Muscle layer of colon (tissue), 2 donors: ENCODE measurements at regions not wholly inside any gene's neighbourhood (a gene's known extent, or its start where the extent isn't known, plus 50 kb on each side); places are given as distances from the start of the nearest gene placed in this dataset.

Experiments used
- H3K27ac ChIP-seq: one replicate; pipeline ENCODE4 v1.7.0; 2013; ENCODE audit warnings: low read depth, mild to moderate bottlenecking, low read length, moderate library complexity
- H3K27me3 ChIP-seq, 2 donors: one replicate each; pipeline ENCODE4 v1.7.0; 2013; ENCODE audit warnings: low read length in 2 of 2, mild to moderate bottlenecking in 2 of 2; ENCODE audit not compliant: insufficient read depth in 2 of 2, control insufficient read depth in 1 of 2
- H3K36me3 ChIP-seq: one replicate; pipeline ENCODE4 v1.7.0; 2013; ENCODE audit warnings: mild to moderate bottlenecking, low read length; ENCODE audit not compliant: insufficient read depth
- H3K4me1 ChIP-seq: one replicate; pipeline ENCODE4 v1.7.0; 2013; ENCODE audit warnings: mild to moderate bottlenecking, low read length; ENCODE audit not compliant: insufficient read depth
- H3K4me3 ChIP-seq, 2 donors: one replicate each; pipeline ENCODE4 v1.7.0; 2013; ENCODE audit warnings: low read length in 2 of 2, low read depth in 1 of 2, mild to moderate bottlenecking in 1 of 2, moderate library complexity in 1 of 2
- H3K9ac ChIP-seq: one replicate; pipeline ENCODE4 v1.7.0; 2013; ENCODE audit warnings: low read length
- H3K9me3 ChIP-seq: one replicate; pipeline ENCODE4 v1.7.0; 2013; ENCODE audit warnings: mild to moderate bottlenecking, low read length
- donor health status: abdominal sarcoma.
- donor health status: Adenocarcinoma of cecum.

DNA sequence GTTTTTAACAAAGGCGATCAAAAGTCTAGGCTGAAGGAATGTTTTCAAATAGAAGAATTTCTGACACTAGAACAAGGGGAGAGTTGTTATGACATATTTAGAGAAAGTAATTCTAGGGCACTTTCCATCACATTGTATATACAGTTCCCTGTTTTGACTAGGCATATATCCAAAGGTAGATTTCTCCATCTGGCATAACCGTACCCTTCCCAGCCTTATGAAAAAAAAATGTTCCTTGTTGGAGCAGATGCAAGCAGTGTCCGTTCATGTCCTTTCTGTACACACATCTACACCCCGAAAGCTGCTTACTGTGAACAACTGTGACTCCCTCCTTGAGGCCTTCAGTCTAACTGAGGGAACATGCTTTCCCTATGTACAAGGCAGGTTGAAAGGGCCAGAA, 271.7 kb upstream of the GBE1 start:
- Histone ChIP-seq H3K36me3 (no peaks in the 10 kb centered on the region), H3K27me3 (no peaks in the 10 kb centered on the region), H3K9ac (no peak overlapping the region), H3K27ac (no peak overlapping the region), H3K9me3 (no peaks in the 10 kb centered on the region), H3K4me1 (no peaks in the 10 kb centered on the region), H3K4me3 (no peak overlapping the region)

DNA sequence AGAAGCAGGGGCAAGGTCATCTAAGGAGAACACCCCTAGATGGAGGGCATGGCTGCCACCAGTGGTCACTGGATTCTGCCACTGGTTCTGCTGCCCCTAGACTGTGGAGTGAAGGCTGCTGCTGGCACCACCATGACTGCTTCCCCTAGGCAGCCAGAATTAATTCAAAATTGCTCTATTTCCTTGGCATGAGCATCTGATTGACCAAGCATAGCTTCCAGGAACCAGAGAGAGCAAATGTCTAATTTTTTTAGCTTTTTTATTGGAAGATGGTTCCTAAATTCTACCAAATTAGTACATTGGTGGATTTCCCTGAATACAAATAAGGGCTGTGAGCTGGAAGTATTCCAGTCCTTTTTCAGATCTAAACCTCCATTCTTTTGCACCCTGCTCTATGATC, 270.2 kb upstream of the GBE1 start:
- Histone ChIP-seq H3K27ac (no peak overlapping the region), H3K9ac (no peak overlapping the region), H3K4me3 (no peak overlapping the region), H3K27me3 (no peaks in the 10 kb centered on the region), H3K4me1 (no peaks in the 10 kb centered on the region), H3K36me3 (no peaks in the 10 kb centered on the region), H3K9me3 (no peaks in the 10 kb centered on the region)

DNA sequence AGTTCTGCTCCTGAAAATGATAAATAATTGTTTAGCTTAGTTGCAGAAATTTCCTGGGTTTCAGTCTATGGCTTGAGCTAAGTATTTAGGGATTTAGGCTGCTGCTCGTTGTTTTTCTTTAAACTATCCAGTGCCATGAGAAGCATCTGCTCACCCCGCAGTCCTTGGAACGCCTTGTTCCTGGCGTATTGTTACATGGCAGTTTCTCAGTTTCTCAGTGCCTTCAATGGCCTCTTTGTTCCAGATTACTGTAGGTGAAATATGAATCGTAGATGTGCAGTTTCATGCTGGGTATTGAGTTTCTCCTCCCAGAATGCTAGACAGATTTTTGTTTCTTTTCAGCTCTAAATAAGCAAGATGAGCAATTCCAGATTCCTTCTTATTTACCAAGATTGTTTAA, 269.5 kb upstream of the GBE1 start:
- no peak overlapping the region for H3K27ac ChIP-seq
- H3K4me3 ChIP-seq: no peak overlapping the region
- no peaks in the 10 kb centered on the region for H3K36me3 ChIP-seq
- H3K27me3 ChIP-seq: no peaks in the 10 kb centered on the region
- no peaks in the 10 kb centered on the region for H3K4me1 ChIP-seq
- no peak overlapping the region for H3K9ac ChIP-seq
- H3K9me3 ChIP-seq: no peaks in the 10 kb centered on the region

DNA sequence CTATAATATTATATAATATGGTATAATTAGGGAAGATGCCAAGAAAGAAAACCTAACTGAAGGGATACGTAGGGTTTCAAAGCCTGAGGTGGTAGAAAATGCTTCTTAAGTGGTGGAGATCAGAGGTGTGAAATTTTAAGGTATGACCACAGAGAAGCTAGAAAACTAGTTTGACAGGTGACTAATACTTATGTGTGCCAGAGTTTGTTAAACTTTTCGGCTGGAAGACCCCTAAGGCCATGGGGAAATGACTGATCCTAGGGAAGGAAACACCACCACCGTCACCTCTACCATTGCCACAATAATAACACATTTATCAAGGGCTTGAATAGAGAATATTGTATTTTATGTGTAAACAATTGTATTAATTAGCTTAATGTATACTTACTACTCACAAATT, 261.4 kb upstream of the GBE1 start:
- H3K4me1 ChIP-seq: no peaks in the 10 kb centered on the region
- no peak overlapping the region for H3K9ac ChIP-seq
- no peak overlapping the region for H3K27ac ChIP-seq
- H3K9me3 ChIP-seq: no peaks in the 10 kb centered on the region
- H3K36me3 ChIP-seq: no peaks in the 10 kb centered on the region
- H3K27me3 ChIP-seq: no peaks in the 10 kb centered on the region
- no peak overlapping the region for H3K4me3 ChIP-seq

DNA sequence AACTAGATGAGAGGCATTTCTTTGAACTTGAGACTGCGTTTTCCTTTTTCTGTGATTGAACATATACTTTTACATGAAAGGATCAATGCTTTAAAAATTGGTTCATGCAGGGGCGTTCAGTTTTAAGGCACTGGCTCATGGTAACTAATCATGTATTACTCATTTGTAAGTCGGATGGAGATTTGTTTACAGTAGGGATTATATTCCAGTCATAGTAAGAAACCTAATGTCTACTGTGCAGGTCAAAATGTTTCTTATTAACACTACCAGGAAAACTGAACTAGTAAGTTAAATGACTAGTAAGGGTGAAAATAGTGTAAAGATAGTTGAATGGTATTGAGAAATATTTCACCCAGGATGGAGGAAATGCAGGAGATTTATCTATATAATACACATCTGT, 258.8 kb upstream of the GBE1 start:
- no peak overlapping the region for H3K9ac ChIP-seq
- H3K36me3 ChIP-seq: no peaks in the 10 kb centered on the region
- H3K9me3 ChIP-seq: no peaks in the 10 kb centered on the region

DNA sequence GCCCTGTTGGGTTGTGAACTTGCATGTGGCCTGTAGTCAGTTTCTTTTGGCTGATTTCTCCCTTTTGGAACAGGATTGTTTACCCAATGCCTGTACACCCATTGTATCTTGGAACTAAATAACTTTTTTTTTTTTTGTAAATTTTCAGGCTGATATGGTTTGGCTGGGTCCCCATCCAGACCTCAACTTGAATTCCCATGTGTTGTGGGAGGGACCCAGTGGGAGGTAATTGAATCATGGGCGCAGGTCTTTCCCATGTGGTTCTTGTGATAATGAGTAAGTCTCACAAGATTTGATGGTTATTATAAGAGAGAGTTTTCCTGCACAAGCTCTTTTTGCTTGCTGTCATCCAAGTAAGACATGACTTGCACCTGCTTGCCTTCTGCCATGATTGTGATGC, 253.8 kb upstream of the GBE1 start:
- Histone ChIP-seq H3K4me3 (no peak overlapping the region), H3K36me3 (no peaks in the 10 kb centered on the region), H3K9ac (no peak overlapping the region), H3K9me3 (no peaks in the 10 kb centered on the region), H3K27me3 (no peaks in the 10 kb centered on the region), H3K27ac (no peak overlapping the region), H3K4me1 (no peaks in the 10 kb centered on the region)

More for the DNA sequence above, 258.8 kb upstream of the GBE1 start:
- Histone ChIP-seq H3K4me1 (no peaks in the 10 kb centered on the region), H3K4me3 (no peak overlapping the region), H3K27me3 (no peaks in the 10 kb centered on the region), H3K27ac (no peak overlapping the region)

- Histone ChIP-seq H3K27ac (no peak overlapping the region), H3K9ac (no peak overlapping the region), H3K4me3 (no peak overlapping the region), H3K4me1 (no peaks in the 10 kb centered on the region), H3K36me3 (no peaks in the 10 kb centered on the region), H3K27me3 (no peaks in the 10 kb centered on the region), H3K9me3 (no peaks in the 10 kb centered on the region)
Observed at GRCh38 chr3:82012775-82013174, 251.3 kb upstream of the GBE1 start.

DNA sequence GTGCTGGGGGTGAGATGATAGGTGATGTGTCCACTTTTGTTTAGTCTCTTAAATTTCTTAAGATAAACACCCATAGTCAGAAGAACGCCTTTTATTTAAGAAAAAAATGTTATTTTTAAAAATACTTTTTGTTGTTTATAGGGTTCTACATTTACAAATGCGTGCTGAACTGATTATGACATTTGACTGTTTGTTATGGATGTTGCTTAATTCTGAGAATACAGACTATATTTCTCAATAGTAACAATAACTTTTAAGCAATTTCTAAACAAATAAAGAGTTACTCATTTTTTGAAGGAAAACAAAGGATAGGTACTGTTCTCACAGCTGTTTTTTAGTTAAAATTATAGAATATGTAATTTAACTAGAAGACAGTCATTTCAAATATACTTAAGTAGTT, 249.9 kb upstream of the GBE1 start:
- Histone ChIP-seq H3K4me1 (no peaks in the 10 kb centered on the region), H3K36me3 (no peaks in the 10 kb centered on the region)

GRCh38 chr3:82005266-82005665, 243.8 kb upstream of the GBE1 start:
- no peak overlapping the region for H3K4me3 ChIP-seq
- H3K36me3 ChIP-seq: no peaks in the 10 kb centered on the region
- H3K27me3 ChIP-seq: no peaks in the 10 kb centered on the region
- H3K4me1 ChIP-seq: no peaks in the 10 kb centered on the region
- no peak overlapping the region for H3K9ac ChIP-seq
- no peak overlapping the region for H3K27ac ChIP-seq
- H3K9me3 ChIP-seq: peaks cover 5% of the 10 kb centered on the region

More for the DNA sequence above, 249.9 kb upstream of the GBE1 start:
- H3K27ac ChIP-seq: no peak overlapping the region
- no peak overlapping the region for H3K9ac ChIP-seq
- H3K9me3 ChIP-seq: peaks cover 5% of the 10 kb centered on the region
- H3K27me3 ChIP-seq: no peaks in the 10 kb centered on the region
- no peak overlapping the region for H3K4me3 ChIP-seq

GRCh38 chr3:82004266-82004665, 242.8 kb upstream of the GBE1 start:
- Histone ChIP-seq H3K4me3 (no peak overlapping the region), H3K27ac (no peak overlapping the region), H3K36me3 (no peaks in the 10 kb centered on the region), H3K27me3 (no peaks in the 10 kb centered on the region), H3K9me3 (peaks cover 5% of the 10 kb centered on the region), H3K9ac (no peak overlapping the region), H3K4me1 (no peaks in the 10 kb centered on the region)

GRCh38 chr3:82002986-82003642, 241.7 kb upstream of the GBE1 start:
- peaks cover 5% of the 10 kb centered on the region for H3K9me3 ChIP-seq
- peaks cover 3% of the 10 kb centered on the region for H3K4me1 ChIP-seq
- H3K36me3 ChIP-seq: no peaks in the 10 kb centered on the region
- H3K9ac ChIP-seq: no peak overlapping the region
- no peaks in the 10 kb centered on the region for H3K27me3 ChIP-seq
- H3K4me3 ChIP-seq: no peak overlapping the region
- no peak overlapping the region for H3K27ac ChIP-seq

DNA sequence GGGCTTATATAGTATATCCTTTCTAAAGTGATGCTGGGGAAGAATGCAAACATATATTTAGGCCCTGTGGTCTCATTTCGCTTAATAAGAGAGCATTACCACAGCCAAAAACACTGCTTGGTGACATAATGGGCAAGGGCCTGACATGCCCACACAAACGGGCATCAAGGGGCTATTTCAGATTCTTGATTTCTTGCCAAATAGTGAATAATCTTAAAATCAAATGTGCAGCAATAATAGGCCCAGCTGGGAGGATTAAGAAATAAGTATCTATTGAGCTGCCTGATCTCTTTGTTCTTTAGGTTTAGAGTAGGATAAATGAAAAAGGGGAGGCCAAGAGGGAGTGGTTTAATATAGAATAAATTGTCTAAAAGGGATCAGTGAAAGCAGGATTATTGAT, 241.0 kb upstream of the GBE1 start:
- Histone ChIP-seq H3K27ac (no peak overlapping the region), H3K9ac (no peak overlapping the region), H3K9me3 (peaks cover 3% of the 10 kb centered on the region), H3K36me3 (no peaks in the 10 kb centered on the region), H3K4me1 (peaks cover 5% of the 10 kb centered on the region), H3K27me3 (no peaks in the 10 kb centered on the region), H3K4me3 (no peak overlapping the region)
